Activated CD4-positive, alpha-beta memory T cell treated with anti-CD3 and anti-CD28 coated beads for 36 hours (primary cell): ENCODE measurements at regions not wholly inside any gene's neighbourhood (a gene's known extent, or its start where the extent isn't known, plus 50 kb on each side); places are given as distances from the start of the nearest gene placed in this dataset.

Experiments used
- CTCF ChIA-PET: fragments of 350-600 bp; sonication (Branson Sonifier 250); formaldehyde crosslinking; loops from one replicate; lab custom pipeline; 2021; ENCODE audit warnings: antibody characterized with exemption, inconsistent platforms; lab: Charles Lee
- POLR2A ChIA-PET: fragments of 350-600 bp; sonication (Branson Sonifier 250); formaldehyde crosslinking; loops from one replicate; lab custom pipeline; 2021; ENCODE audit warnings: antibody characterized with exemption; lab: Charles Lee
- DNase-seq: peaks from one replicate; pipeline ENCODE4 v3.0.0-alpha.2; 2020
- H3K27ac Mint-ChIP-seq: one replicate; pipeline ENCODE4 v1.8.0; 2021; ENCODE audit warnings: mixed read lengths
- H3K27me3 Mint-ChIP-seq: one replicate; pipeline ENCODE4 v1.8.0; 2021; ENCODE audit warnings: mixed read lengths
- H3K36me3 Mint-ChIP-seq: one replicate; pipeline ENCODE4 v1.8.0; 2021; ENCODE audit warnings: mixed read lengths
- H3K4me1 Mint-ChIP-seq: one replicate; pipeline ENCODE4 v1.8.0; 2021; ENCODE audit warnings: low read depth, mixed read lengths
- H3K4me3 Mint-ChIP-seq: one replicate; pipeline ENCODE4 v1.8.0; 2021; ENCODE audit warnings: mild to moderate bottlenecking, mixed read lengths
- H3K9me3 Mint-ChIP-seq: one replicate; pipeline ENCODE4 v1.8.0; 2021; ENCODE audit warnings: mixed read lengths
- intact Hi-C: fragments of 100-400 bp; cut with micrococcal nuclease; formaldehyde crosslinking; loops from one replicate; pipeline ENCODE4 v1.15.1; 2023

- intact Hi-C loops = no loop called here
- ChIA-PET CTCF (no interaction called here), POLR2A (no interaction called here)
- Mint-ChIP-seq H3K4me1 (no peaks in the 10 kb centered on the region), H3K27me3 (no peaks in the 10 kb centered on the region), H3K9me3 (no peaks in the 10 kb centered on the region), H3K27ac (no peak overlapping the region), H3K36me3 (no peaks in the 10 kb centered on the region), H3K4me3 (no peak overlapping the region)
- no peak for DNase-seq
Measured at GRCh38 chr7:33804140-33804660, 101.1 kb upstream of the BMPER start.

- intact Hi-C loops = no loop called here
- H3K9me3 Mint-ChIP-seq = no peaks in the 10 kb centered on the region
- no peak overlapping the region for H3K27ac Mint-ChIP-seq
- ChIA-PET CTCF (interaction anchor here (0.9 kb wide), 1 partner anchor 30 kb away, joined by 3 read pairs; no protein-coding TSS in a partner anchor), POLR2A (interaction anchor here (0.6 kb wide), 1 partner anchor 314 kb away, joined by 3 read pairs; no protein-coding TSS in a partner anchor)
- H3K4me3 Mint-ChIP-seq = no peak overlapping the region
- no peaks in the 10 kb centered on the region for H3K36me3 Mint-ChIP-seq
- no peak for DNase-seq
- no peaks in the 10 kb centered on the region for H3K4me1 Mint-ChIP-seq
- no peaks in the 10 kb centered on the region for H3K27me3 Mint-ChIP-seq
Measured at GRCh38 chr7:33805630-33806233, 99.6 kb upstream of the BMPER start.

- H3K36me3 Mint-ChIP-seq = no peaks in the 10 kb centered on the region
- no peaks in the 10 kb centered on the region for H3K4me1 Mint-ChIP-seq
- no peaks in the 10 kb centered on the region for H3K27me3 Mint-ChIP-seq
- CTCF ChIA-PET = interaction anchor here (0.8 to 1.0 kb wide), 3 partner anchors 19 to 49 kb away, joined by 3 read pairs; no protein-coding TSS in a partner anchor
- no peak overlapping the region for H3K27ac Mint-ChIP-seq
- no peak overlapping the region for H3K4me3 Mint-ChIP-seq
- POLR2A ChIA-PET = no interaction called here
- H3K9me3 Mint-ChIP-seq = no peaks in the 10 kb centered on the region
- intact Hi-C loops = no loop called here
- no peak for DNase-seq
Measured at GRCh38 chr7:33806298-33807154, 98.8 kb upstream of the BMPER start.

- peaks cover under 1% of the 10 kb centered on the region for H3K9me3 Mint-ChIP-seq
- H3K4me3 Mint-ChIP-seq = no peak overlapping the region
- ChIA-PET POLR2A (no interaction called here), CTCF (interaction anchor here (0.6 to 1.0 kb wide), 4 partner anchors 9 to 49 kb away, joined by 3 to 4 read pairs (median 3); no protein-coding TSS in a partner anchor)
- H3K27ac Mint-ChIP-seq = no peak overlapping the region
- intact Hi-C loops = no loop called here
- no peak for DNase-seq
- H3K4me1 Mint-ChIP-seq = no peaks in the 10 kb centered on the region
- no peaks in the 10 kb centered on the region for H3K27me3 Mint-ChIP-seq
- H3K36me3 Mint-ChIP-seq = no peaks in the 10 kb centered on the region
Measured at GRCh38 chr7:33807155-33807530, 98.2 kb upstream of the BMPER start.

- peak; percentile 11 for DNase-seq
- H3K27me3 Mint-ChIP-seq = no peaks in the 10 kb centered on the region
- intact Hi-C loops = no loop called here
- no peaks in the 10 kb centered on the region for H3K4me1 Mint-ChIP-seq
- ChIA-PET POLR2A (no interaction called here), CTCF (interaction anchor here (0.6 to 1.0 kb wide), 4 partner anchors 9 to 29 kb away, joined by 3 to 4 read pairs (median 3); no protein-coding TSS in a partner anchor)
- H3K9me3 Mint-ChIP-seq = peaks cover 4% of the 10 kb centered on the region
- no peaks in the 10 kb centered on the region for H3K36me3 Mint-ChIP-seq
- H3K27ac Mint-ChIP-seq = no peak overlapping the region
- no peak overlapping the region for H3K4me3 Mint-ChIP-seq
Measured at GRCh38 chr7:33807779-33808482, 97.4 kb upstream of the BMPER start.

- ChIA-PET CTCF (no interaction called here), POLR2A (no interaction called here)
- Mint-ChIP-seq H3K36me3 (no peaks in the 10 kb centered on the region), H3K4me1 (peaks cover 2% of the 10 kb centered on the region), H3K9me3 (peaks cover 6% of the 10 kb centered on the region), H3K27ac (no peak overlapping the region), H3K4me3 (no peak overlapping the region), H3K27me3 (no peaks in the 10 kb centered on the region)
- intact Hi-C loops = no loop called here
- DNase-seq = no peak
Measured at GRCh38 chr7:33809228-33809627, 96.1 kb upstream of the BMPER start.

- POLR2A ChIA-PET = no interaction called here
- DNase-seq = no peak
- Mint-ChIP-seq H3K27ac (no peak overlapping the region), H3K27me3 (no peaks in the 10 kb centered on the region), H3K36me3 (no peaks in the 10 kb centered on the region), H3K4me3 (no peak overlapping the region), H3K9me3 (peaks cover 6% of the 10 kb centered on the region), H3K4me1 (peaks cover 2% of the 10 kb centered on the region)
- intact Hi-C loops = no loop called here
- CTCF ChIA-PET = no interaction called here
Measured at GRCh38 chr7:33810356-33810755, 95.0 kb upstream of the BMPER start.

- H3K27me3 Mint-ChIP-seq = no peaks in the 10 kb centered on the region
- H3K27ac Mint-ChIP-seq = no peak overlapping the region
- H3K36me3 Mint-ChIP-seq = no peaks in the 10 kb centered on the region
- ChIA-PET CTCF (no interaction called here), POLR2A (no interaction called here)
- H3K4me3 Mint-ChIP-seq = no peak overlapping the region
- peaks cover 2% of the 10 kb centered on the region for H3K4me1 Mint-ChIP-seq
- intact Hi-C loops = no loop called here
- no peak for DNase-seq
- H3K9me3 Mint-ChIP-seq = peaks cover 6% of the 10 kb centered on the region
Measured at GRCh38 chr7:33813331-33813730, 92.0 kb upstream of the BMPER start.

GRCh38 chr7:33814400-33814799, 90.9 kb upstream of the BMPER start:
- ChIA-PET POLR2A (no interaction called here), CTCF (no interaction called here)
- Mint-ChIP-seq H3K36me3 (no peaks in the 10 kb centered on the region), H3K9me3 (peaks cover 6% of the 10 kb centered on the region), H3K4me1 (peaks cover 2% of the 10 kb centered on the region), H3K27me3 (no peaks in the 10 kb centered on the region), H3K4me3 (no peak overlapping the region), H3K27ac (no peak overlapping the region)
- no peak for DNase-seq
- intact Hi-C loops = no loop called here

GRCh38 chr7:33814936-33815335, 90.4 kb upstream of the BMPER start:
- H3K4me3 Mint-ChIP-seq = no peak overlapping the region
- POLR2A ChIA-PET = no interaction called here
- CTCF ChIA-PET = no interaction called here
- no peak overlapping the region for H3K27ac Mint-ChIP-seq
- no peaks in the 10 kb centered on the region for H3K36me3 Mint-ChIP-seq
- intact Hi-C loops = no loop called here
- no peak for DNase-seq
- H3K27me3 Mint-ChIP-seq = no peaks in the 10 kb centered on the region
- H3K4me1 Mint-ChIP-seq = peaks cover 2% of the 10 kb centered on the region
- peaks cover 11% of the 10 kb centered on the region for H3K9me3 Mint-ChIP-seq

- H3K9me3 Mint-ChIP-seq = peaks cover 13% of the 10 kb centered on the region
- no peak for DNase-seq
- H3K27me3 Mint-ChIP-seq = no peaks in the 10 kb centered on the region
- no peak overlapping the region for H3K27ac Mint-ChIP-seq
- no peaks in the 10 kb centered on the region for H3K36me3 Mint-ChIP-seq
- no peak overlapping the region for H3K4me3 Mint-ChIP-seq
- CTCF ChIA-PET = no interaction called here
- POLR2A ChIA-PET = no interaction called here
- intact Hi-C loops = no loop called here
- peaks cover 2% of the 10 kb centered on the region for H3K4me1 Mint-ChIP-seq
Measured at GRCh38 chr7:33815336-33815735, 90.0 kb upstream of the BMPER start.

- H3K4me3 Mint-ChIP-seq = no peak overlapping the region
- CTCF ChIA-PET = no interaction called here
- H3K27ac Mint-ChIP-seq = no peak overlapping the region
- H3K36me3 Mint-ChIP-seq = no peaks in the 10 kb centered on the region
- POLR2A ChIA-PET = no interaction called here
- H3K4me1 Mint-ChIP-seq = peaks cover 2% of the 10 kb centered on the region
- H3K9me3 Mint-ChIP-seq = peaks cover 13% of the 10 kb centered on the region
- no peak for DNase-seq
- no peaks in the 10 kb centered on the region for H3K27me3 Mint-ChIP-seq
- intact Hi-C loops = no loop called here
Measured at GRCh38 chr7:33816106-33816505, 89.2 kb upstream of the BMPER start.
